Body of pancreas (tissue), 4 donors: ENCODE measurements at regions not wholly inside any gene's neighbourhood (a gene's known extent, or its start where the extent isn't known, plus 50 kb on each side); places are given as distances from the start of the nearest gene placed in this dataset.

ENCODE experiments used
- CTCF ChIP-seq, 7 experiments: fragments of 450-650 bp in 4 of 7; fragments of 200-600 bp in 3 of 7; sonication (generic) in 3 of 7; IDR thresholded peaks; one replicate each; pipeline ENCODE4 v1.5.1; 2016 to 2019; ENCODE audit warnings: antibody characterized with exemption in 7 of 7
- POLR2A ChIP-seq, 3 donors: fragments of 450-650 bp; IDR thresholded peaks; one replicate each; pipeline ENCODE4 v1.6.1; 2016; ENCODE audit warnings: antibody characterized with exemption in 3 of 3, mild to moderate bottlenecking in 2 of 3

DNA sequence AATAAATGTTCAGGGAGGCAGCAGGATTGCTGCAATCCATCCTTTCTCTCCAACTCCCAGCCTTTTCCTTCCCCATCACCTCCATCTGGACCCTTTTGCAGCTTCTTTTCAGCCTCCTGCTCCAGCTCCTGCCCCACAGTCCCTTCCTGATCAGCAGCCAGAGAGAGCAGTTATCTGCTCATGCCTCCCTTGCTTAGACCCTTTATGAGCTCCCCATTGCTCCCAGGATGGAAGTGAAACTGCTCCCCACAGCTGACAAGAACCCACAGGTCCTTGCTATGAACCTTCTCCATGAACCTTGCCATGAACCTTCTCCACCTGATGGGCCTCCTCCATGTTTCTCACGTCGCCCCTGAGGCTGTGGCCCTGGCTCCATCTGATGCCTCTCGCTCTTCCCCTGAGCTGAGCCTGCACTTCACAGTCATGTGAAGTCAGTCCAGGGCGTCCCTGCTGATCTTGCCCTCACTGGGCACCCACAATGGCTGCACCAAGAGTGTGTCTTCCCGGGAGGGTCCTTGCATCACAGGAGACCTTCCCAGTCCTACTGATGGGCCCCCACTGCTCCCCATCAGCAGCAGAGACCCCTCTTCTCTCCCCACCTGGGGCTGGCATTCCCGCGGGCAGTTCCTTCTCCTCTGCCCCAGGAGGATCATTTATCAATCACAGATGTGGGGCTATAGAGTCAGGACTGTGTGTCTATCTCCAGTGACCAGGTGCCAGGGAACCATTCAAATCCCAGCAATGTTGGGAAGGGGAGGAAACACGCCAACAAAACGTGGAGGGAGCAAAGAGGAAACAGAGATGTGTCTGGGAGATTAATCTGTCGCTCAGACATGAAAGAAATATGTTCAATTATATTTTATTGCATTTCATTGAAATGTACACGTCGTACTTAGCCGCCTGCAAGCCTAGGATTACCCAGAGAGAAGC is 73.1 kb downstream of the MATN1 start:
- TF ChIP-seq POLR2A (IDR thresholded peaks at IDR 0.05) (no peak), CTCF (IDR thresholded peaks at IDR 0.05) (no peak)
